Stomach (tissue), 8 donors: ENCODE measurements at regions not wholly inside any gene's neighbourhood (a gene's known extent, or its start where the extent isn't known, plus 50 kb on each side); places are given as distances from the start of the nearest gene placed in this dataset.

ENCODE experiments used
- DNase-seq, 2 donors: peaks; one replicate each; pipeline versions ENCODE4 v3.0.0 to v3.0.0-alpha.2; 2013 to 2019
- H3K27ac ChIP-seq, 5 donors: fragments of 200-600 bp in 4 of 5; sonication (generic) in 4 of 5; one replicate each; pipeline ENCODE4 v1.5.1; 2013 to 2019; ENCODE audit warnings: mild to moderate bottlenecking in 1 of 5, moderate library complexity in 1 of 5
- H3K27me3 ChIP-seq, 3 donors: fragments of 200-600 bp; sonication (generic); one replicate each; pipeline ENCODE4 v1.5.1; 2017 to 2019; ENCODE audit warnings: mixed run types in 1 of 3
- H3K36me3 ChIP-seq, 4 donors: fragments of 200-600 bp; sonication (generic); 1 replicate in 3 of 4; 2 replicates in 1 of 4; pipeline ENCODE4 v1.5.1; 2016 to 2019
- H3K4me1 ChIP-seq, 4 donors: fragments of 200-600 bp; sonication (generic); one replicate each; pipeline ENCODE4 v1.5.1; 2016 to 2019
- H3K4me3 ChIP-seq, 4 donors: fragments of 200-600 bp; sonication (generic) in 3 of 4; one replicate each; pipeline ENCODE4 v1.5.1; 2016 to 2019; ENCODE audit warnings: mild to moderate bottlenecking in 1 of 4
- H3K9me3 ChIP-seq, 4 donors: fragments of 200-600 bp; sonication (generic); one replicate each; pipeline ENCODE4 v1.5.1; 2016 to 2019
- EP300 ChIP-seq: sonication (generic); formaldehyde crosslinking; IDR thresholded peaks from one replicate; pipeline ENCODE4 v1.6.1; 2017; ENCODE audit warnings: antibody characterized with exemption
- POLR2A ChIP-seq, 4 donors: fragments of 450-650 bp; IDR thresholded peaks; one replicate each; pipeline ENCODE4 v1.6.1; 2016; ENCODE audit warnings: antibody characterized with exemption in 4 of 4, control low read depth in 2 of 4, mild to moderate bottlenecking in 1 of 4, moderate library complexity in 1 of 4
- POLR2AphosphoS5 ChIP-seq, 3 donors: sonication (generic); formaldehyde crosslinking; IDR thresholded peaks; one replicate each; pipeline ENCODE4 v1.6.1; 2016; ENCODE audit warnings: antibody characterized with exemption in 3 of 3
- WGBS, 5 donors: extraction: QIAGEN DNeasy Blood & Tissue Kit in 3 of 5; methylation state at CpG; one replicate each; pipeline versions ENCODE4 v1.1.5 to v1.1.7; 2013 to 2018; 5-methylcytosine and 5-hydroxymethylcytosine counted together
- intact Hi-C: fragments of 100-400 bp; cut with DNase I; formaldehyde crosslinking; loops from one replicate; pipeline ENCODE4 v1.15.1; 2023; ENCODE audit warnings: low total_unique reads
- TF ChIP-seq, protein P1 (sequence below), 7 experiments: fragments of 450-650 bp in 4 of 7; fragments of 200-600 bp in 3 of 7; sonication (generic) in 3 of 7; IDR thresholded peaks; one replicate each; pipeline ENCODE4 v1.5.1; 2016 to 2019; ENCODE audit warnings: antibody characterized with exemption in 7 of 7, control low read depth in 2 of 7, mild to moderate bottlenecking in 1 of 7
- donor health status: healthy with polysubstance abuse.
- donor health status: Bipolar disorder and iron deficiency.
- donor health status: healthy.

DNA sequence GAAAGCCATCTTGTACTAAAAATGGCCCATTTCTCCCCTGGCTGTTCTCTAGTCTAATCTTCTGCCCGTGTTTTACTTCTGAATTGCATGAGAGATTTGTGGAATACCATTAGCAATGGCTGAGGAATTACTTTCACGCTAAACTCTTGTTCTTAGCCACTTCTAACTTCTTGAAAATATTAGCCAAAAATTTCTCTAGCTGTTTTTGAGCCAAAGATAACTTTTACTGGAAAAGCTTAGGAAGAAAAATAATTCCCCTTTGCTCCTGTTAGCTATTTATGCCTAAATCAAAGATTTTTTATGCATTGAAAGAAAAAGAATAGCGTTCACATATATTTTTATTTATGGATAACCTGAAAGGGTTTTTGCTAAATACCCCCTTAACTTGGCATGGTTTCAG lies 287.8 kb downstream of the MTRR start:
- Histone ChIP-seq H3K9me3 (peaks cover 0 to 3% (median 0%) of the 10 kb centered on the region in 4 donors), H3K36me3 (no peaks in the 10 kb centered on the region), H3K4me3 (no peak overlapping the region), H3K27me3 (no peaks in the 10 kb centered on the region), H3K4me1 (no peaks in the 10 kb centered on the region), H3K27ac (no peak overlapping the region)
- TF ChIP-seq, protein P1, sequence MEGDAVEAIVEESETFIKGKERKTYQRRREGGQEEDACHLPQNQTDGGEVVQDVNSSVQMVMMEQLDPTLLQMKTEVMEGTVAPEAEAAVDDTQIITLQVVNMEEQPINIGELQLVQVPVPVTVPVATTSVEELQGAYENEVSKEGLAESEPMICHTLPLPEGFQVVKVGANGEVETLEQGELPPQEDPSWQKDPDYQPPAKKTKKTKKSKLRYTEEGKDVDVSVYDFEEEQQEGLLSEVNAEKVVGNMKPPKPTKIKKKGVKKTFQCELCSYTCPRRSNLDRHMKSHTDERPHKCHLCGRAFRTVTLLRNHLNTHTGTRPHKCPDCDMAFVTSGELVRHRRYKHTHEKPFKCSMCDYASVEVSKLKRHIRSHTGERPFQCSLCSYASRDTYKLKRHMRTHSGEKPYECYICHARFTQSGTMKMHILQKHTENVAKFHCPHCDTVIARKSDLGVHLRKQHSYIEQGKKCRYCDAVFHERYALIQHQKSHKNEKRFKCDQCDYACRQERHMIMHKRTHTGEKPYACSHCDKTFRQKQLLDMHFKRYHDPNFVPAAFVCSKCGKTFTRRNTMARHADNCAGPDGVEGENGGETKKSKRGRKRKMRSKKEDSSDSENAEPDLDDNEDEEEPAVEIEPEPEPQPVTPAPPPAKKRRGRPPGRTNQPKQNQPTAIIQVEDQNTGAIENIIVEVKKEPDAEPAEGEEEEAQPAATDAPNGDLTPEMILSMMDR (IDR thresholded peaks at IDR 0.05): no peak
- TF ChIP-seq POLR2A (IDR thresholded peaks at IDR 0.05): no peak
- WGBS, 5 donors: 53 to 87% (median 79%) methylated on average over 3 of the region's 3 CpGs
- no peak for DNase-seq
- intact Hi-C loops: no loop called here

DNA sequence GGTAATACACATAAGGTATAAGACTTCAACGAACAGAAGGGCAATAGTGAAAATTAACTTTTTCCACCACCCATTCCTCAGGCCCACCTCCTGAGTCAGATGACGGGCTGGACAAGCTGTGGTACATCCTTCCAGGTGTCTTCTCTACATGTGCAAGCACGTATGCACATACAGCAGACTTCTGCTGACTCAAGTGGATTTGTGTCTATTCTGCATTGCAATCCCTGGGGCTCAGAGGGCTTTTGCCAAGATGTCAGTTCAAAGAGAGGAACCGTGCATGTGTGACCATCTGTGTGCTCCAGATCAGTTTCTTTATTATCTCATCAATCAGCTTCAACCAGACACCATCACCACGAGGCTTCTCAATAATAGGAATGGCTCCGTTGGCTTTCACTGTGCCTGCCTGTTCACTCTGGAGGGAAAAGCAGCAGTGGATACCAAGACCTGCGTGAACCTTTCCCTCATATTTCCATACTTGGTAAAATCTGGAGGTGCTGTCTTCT lies 288.4 kb downstream of the MTRR start:
- H3K36me3 ChIP-seq: no peaks in the 10 kb centered on the region
- H3K4me3 ChIP-seq: no peak overlapping the region
- TF ChIP-seq, protein P1 (IDR thresholded peaks at IDR 0.05): no peak
- TF ChIP-seq POLR2AphosphoS5 (IDR thresholded peaks at IDR 0.05): no peak
- TF ChIP-seq POLR2A (IDR thresholded peaks at IDR 0.05): no peak
- no peak for TF ChIP-seq EP300
- no peaks in the 10 kb centered on the region for H3K27me3 ChIP-seq
- peaks cover 0 to 3% (median 0%) of the 10 kb centered on the region in 4 donors for H3K9me3 ChIP-seq
- H3K27ac ChIP-seq: no peak overlapping the region
- 64 to 79% (median 76%) methylated on average over 7 of the region's 7 CpGs for WGBS, 5 donors
- H3K4me1 ChIP-seq: no peaks in the 10 kb centered on the region
- DNase-seq: no peak
- intact Hi-C loops: no loop called here

DNA sequence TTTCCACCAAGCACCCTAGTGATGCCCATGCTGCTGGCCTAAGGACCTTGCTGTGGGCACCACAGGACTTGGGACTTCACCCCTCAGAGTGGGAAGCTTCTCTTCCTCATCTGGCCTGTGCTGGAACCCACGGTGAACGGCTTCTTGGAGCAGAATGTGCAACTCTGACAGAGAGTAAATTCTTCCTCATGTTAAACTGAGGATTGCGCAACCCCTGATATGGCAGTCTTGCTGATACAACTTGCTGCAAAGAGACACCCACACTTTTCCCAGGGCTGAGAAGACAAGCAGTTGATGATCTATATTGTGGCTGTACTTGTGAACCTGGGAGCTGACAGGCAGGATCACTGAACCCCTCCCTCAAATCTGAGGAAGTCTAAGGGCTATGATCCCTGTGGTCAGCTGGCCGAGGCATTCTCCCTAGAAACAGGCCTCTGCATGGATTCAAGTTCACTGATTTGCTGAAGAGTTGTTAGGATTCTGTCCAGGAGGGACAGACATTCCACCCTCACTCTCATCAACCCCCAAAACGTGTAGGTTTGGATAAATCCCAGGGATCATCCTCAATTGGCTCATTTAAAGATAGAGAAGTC lies 307.2 kb downstream of the MTRR start:
- intact Hi-C loops: no loop called here
- H3K9me3 ChIP-seq: no peaks in the 10 kb centered on the region
- 46 to 58% (median 50%) methylated on average over 5 of the region's 5 CpGs for WGBS, 5 donors
- H3K4me1 ChIP-seq: no peaks in the 10 kb centered on the region
- H3K27me3 ChIP-seq: no peaks in the 10 kb centered on the region
- no peak overlapping the region for H3K27ac ChIP-seq
- DNase-seq: peak in 1 of 2 donors; percentile 62
- no peak overlapping the region for H3K4me3 ChIP-seq
- TF ChIP-seq POLR2AphosphoS5 (IDR thresholded peaks at IDR 0.05) (no peak), EP300 (no peak), POLR2A (IDR thresholded peaks at IDR 0.05) (no peak)
- TF ChIP-seq, protein P1 (IDR thresholded peaks at IDR 0.05): no peak
- no peaks in the 10 kb centered on the region for H3K36me3 ChIP-seq

DNA sequence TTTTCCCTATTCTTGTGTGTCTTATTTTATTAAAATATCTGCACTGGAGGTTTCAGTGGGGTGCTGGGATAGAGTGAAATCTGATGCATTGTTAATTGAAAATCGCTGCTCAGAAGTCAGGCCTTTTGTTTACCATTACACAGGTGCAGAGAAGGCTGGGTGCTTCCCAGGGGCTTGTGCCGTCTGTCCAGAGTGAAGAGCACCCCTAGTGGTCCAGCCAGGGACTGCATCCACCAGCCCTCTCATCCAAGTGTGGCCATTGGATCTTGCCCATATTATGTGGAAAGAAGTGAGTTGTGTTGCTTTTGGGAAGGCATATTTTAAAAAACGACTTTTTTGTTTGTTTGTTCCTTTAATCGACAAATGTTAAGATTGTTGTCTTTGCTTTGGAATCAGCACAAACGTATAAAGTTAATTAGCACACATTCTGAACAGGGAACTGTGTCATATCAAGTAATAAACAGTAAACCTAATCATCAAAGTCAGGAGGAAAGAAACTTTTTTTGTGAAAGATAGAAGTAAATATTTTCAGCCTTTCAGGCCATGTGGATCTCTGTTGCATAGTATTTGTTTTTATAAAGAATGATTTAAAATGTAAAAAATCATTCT lies 315.6 kb downstream of the MTRR start:
- Histone ChIP-seq H3K27ac (no peak overlapping the region), H3K4me1 (no peaks in the 10 kb centered on the region), H3K36me3 (no peaks in the 10 kb centered on the region), H3K9me3 (no peaks in the 10 kb centered on the region), H3K4me3 (no peak overlapping the region), H3K27me3 (no peaks in the 10 kb centered on the region)
- intact Hi-C loops: no loop called here
- WGBS, 5 donors: 29 to 34% (median 33%) methylated on average over 5 of the region's 5 CpGs
- TF ChIP-seq POLR2AphosphoS5 (IDR thresholded peaks at IDR 0.05): no peak
- TF ChIP-seq, protein P1 (IDR thresholded peaks at IDR 0.05): peak in 5 of 7 experiments; percentile 13 to 61 (median 44)
- DNase-seq: peak; percentile 56 to 61
